ENCODE measurements at regions not wholly inside any gene's neighbourhood (a gene's known extent, or its start where the extent isn't known, plus 50 kb on each side); places are given as distances from the start of the nearest gene placed in this dataset.

DNA sequence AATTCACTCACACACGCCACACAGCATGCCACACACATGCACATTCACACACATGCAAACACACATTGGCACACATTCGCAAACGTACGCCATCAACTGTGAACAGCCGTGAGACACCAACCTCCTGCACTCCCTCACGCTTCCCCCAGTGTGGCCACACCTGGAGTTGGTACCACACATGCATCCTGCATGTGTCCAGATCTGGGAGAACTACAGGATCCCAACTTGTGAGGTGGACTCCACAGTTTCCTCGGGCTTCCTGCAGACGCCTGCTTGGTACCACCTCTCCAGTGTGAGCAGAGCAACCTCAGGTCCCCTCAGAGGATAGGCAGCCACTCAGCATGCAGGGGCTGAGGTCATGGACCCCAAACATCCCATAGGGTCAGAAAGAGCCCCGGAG is 239.0 kb downstream of the EIPR1 start:
- in situ Hi-C loops (cut with MboI; ENCODE audit: low pct_unique_long_range_greater_than_20kb, low sequenced_read_pairs): no loop called here
- DNase-seq: no peak

DNA sequence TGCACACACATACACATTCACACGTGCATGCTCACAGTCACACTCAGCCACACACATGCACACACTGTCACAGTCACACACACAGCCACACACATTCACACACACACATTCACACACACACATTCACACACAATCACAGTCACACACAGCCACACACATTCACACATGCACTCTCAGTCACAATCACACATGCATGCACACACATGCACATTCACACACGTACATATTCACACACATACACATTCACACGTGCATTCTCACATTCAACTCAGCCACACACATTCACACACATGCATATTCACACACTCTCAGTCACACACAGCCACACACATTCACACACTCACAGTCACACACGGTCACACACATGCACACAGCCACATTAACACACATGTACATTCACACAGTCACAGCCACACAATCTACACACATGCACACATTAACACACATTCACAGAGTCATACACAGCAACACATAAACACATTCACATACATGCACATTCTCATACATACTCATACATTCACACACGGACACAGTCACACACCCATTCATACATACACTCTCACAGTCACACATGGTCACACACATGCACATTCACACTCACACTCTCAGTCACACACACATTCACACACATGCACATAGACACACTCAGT is 239.8 kb downstream of the EIPR1 start:
- DNase-seq: no peak
- in situ Hi-C loops (cut with MboI; ENCODE audit: low pct_unique_long_range_greater_than_20kb, low sequenced_read_pairs): no loop called here

DNA sequence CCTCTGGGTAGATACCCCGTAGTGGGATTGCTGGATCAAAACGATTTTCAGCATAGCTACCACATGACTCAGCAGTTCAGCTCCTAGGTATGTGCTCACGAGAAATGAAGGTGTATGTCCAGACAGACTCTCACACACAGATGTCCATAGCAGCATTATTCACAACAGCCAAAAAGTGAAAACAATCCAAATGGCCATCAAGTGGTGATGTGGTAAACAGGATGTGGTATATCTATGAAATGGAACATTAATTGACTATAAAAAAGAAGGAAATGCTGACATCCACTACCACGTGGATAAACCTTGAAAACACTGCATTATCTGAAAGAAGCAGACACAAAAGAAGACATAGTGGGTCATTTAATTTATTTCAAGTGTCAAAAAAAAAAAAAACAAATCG is 241.9 kb downstream of the EIPR1 start:
- DNase-seq: no peak
- in situ Hi-C loops (cut with MboI; ENCODE audit: low pct_unique_long_range_greater_than_20kb, low sequenced_read_pairs): no loop called here

DNA sequence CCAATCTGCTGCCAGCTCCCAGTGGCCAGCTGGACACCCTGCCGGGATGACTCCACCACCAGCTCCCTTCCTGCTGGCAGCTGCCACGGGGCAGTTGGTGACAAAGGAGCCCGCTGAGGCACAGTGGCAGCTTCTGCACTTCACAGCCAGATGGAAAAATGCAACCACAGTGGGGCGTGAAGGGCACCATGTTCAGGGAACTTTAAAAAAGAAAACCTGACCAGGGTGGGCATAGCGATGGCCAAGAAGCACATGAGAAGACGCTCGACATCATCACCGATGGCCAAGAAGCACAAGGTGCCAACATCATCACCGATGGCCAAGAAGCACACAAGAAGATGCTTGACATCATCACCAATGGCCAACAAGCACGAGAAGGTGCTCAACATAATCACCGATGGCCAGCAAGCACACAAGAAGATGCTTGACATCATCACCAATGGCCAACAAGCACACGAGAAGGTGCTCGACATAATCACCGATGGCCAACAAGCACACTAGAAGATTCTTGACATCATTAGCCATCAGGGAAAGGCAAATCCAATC is 243.5 kb downstream of the EIPR1 start:
- DNase-seq: no peak
- in situ Hi-C loops (cut with MboI; ENCODE audit: low pct_unique_long_range_greater_than_20kb, low sequenced_read_pairs): no loop called here

DNA sequence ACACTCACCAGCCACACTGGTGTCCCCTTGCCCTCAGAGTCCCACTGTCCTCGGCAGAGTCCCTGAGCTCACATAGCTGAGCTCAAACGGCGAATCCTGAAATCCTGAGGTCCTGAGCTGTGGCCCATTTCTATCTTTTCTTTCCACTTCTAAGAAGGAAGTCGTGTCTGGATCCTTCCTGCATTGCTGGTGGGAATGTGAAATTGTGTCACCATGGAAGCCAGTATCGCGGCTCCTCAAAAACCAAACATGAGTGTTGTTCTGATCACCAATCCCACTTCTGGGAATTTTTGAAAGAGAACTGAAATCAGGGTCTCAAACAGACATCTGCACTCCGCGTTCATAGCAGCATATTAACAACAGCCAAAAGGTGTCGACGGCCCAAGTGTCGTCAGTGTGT is 244.7 kb downstream of the EIPR1 start:
- no peak for DNase-seq
- in situ Hi-C loops (cut with MboI; ENCODE audit: low pct_unique_long_range_greater_than_20kb, low sequenced_read_pairs): no loop called here

DNA sequence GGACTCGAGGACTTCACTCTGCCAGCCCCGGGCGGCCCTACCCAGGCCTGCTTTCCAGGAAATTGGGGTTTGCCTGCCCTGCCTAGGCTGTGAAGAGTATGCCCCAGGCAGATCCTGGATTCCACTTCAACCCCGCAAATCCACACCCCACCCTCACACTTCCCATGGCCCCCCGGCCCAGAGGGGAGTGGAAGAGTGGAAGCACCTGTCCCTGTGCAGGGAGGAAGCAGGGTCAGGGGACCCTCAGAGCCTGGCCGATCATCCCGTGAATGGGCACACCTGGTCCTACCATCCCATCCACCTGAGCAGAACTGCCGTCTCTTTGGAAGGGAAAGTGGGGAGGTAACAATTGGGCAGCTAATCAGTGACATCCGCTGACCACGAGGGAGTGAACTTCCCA is 245.2 kb downstream of the EIPR1 start:
- DNase-seq: no peak
- in situ Hi-C loops (cut with MboI; ENCODE audit: low pct_unique_long_range_greater_than_20kb, low sequenced_read_pairs): no loop called here

DNA sequence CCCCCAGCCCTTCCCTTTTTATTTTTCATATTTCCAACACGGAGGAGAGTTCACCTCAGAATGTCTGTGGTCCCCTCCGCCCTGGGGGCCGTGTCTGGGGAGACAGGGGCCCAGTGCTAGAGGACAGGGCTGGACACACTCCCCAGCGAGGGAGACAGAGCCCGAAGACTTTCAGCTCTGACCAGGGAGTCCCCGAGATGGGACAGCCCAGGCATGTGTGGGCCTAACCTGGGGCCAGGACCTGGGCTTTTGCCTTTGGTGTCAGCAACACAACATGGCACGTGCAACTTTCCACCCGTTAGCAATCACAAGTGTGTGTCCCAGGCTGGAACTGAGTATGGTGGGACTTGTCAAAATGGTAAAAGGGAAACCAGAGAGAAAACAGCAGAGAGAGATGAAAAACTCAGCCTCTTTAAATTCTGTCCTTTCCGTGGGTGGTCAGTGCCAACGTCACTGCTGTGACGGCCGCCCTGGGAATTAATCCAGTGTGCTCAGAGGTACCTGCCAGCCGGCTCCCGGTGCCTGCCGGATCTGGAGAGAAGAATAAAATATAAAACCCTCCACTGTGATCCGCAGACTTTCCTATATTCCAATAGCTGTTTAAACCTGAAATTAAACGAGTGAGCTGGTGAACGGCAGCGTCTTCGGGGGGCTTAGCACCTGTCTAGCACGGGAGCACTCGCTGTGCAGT is 245.8 kb downstream of the EIPR1 start:
- in situ Hi-C loops (cut with MboI; ENCODE audit: low pct_unique_long_range_greater_than_20kb, low sequenced_read_pairs): no loop called here
- DNase-seq: no peak

DNA sequence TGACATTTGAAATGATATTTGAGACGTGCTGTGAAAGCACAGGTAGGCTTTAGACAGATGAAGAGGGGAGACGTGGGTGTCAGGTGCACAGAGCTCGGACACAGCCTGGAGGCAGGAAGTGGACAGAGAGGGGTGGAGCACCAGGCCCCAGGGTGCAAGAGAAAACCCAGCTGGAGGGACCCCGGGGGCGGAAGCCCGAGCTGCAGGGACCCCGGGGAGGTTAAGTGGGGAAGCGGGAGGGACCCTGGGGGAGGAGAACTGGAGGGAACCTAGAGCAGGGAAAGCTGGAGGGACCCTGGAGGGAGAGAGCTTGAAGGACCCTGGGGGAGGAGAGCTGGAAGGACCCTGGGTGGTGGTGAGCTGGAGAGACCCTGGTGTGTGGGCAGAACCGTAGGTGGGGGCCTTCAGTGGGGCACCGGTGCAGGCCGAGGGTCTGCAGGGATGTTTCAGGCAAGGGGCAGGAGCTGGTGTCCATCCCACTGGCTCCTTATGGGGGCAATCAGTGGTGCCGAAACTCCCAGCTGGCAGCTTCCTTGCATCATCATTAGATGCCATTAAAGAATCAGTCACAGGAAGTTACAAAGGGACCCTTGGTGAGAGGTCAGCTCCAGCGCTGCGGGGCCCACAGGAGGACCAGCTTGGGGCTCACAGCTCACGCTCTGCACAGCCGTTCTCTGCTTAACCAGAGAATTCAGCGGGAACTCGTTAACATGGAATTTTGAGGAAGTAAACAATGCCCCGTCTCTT is 246.6 kb downstream of the EIPR1 start:
- peak; percentile 45 for DNase-seq
- in situ Hi-C loops (cut with MboI; ENCODE audit: low pct_unique_long_range_greater_than_20kb, low sequenced_read_pairs): no loop called here

DNA sequence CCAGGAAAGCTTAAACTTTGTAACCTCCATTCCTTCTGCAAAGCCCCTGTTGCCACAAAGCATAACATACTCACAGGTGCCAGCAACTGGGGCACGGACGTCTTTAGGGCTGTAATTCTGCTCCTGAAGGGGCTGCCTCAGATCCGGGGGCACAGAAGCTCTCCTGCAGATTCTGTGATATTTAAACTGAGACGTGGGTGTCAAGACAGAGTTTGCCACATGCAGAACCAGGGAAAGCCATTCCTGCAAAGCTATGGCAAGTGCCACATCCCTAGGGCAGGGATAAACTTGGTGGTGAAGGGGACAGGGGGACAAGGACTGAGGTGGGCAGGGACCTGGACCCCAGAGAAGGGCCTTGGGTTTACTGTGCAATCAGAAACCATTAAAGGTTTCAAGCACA is 247.2 kb downstream of the EIPR1 start:
- no peak for DNase-seq
- in situ Hi-C loops (cut with MboI; ENCODE audit: low pct_unique_long_range_greater_than_20kb, low sequenced_read_pairs): no loop called here

DNA sequence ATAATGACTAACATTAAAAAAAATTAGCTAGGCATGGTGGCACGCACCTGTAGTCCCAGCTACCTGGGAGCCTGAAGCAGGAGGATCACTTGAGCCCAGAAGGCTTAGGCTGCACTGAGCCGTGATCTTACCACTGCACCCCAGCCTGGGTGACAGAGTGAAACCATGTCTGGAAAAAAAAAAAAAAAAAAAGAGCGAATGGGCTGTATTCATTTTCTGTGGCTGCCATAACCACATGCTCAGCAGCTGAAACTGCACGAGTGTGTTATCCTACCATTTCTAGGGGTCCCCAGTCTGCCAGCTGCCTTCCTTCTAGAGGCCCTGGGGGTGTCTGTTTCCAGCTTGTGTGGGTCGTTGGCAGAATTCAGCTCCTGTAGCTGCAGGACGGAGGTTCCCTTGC is 247.8 kb downstream of the EIPR1 start:
- in situ Hi-C loops (cut with MboI; ENCODE audit: low pct_unique_long_range_greater_than_20kb, low sequenced_read_pairs): no loop called here
- no peak for DNase-seq

DNA sequence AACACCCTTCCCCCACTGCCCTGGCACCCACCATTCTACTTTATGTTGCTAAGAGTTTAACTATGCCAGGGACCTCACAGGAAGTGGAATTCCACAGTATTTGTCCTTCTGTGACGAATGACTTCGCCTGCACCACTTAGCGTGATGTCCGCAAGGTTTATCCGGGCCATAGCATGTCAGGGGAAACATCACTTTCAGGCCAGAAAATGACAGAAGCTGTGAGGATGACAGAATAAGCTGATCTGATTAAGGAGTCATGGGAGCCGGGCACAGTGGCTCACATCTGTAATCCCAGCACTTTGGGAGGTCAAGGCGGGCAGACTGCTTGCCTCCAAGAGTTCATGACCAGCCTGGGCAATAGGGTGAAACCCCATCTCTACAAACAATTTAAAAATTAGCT is 248.8 kb downstream of the EIPR1 start:
- in situ Hi-C loops (cut with MboI; ENCODE audit: low pct_unique_long_range_greater_than_20kb, low sequenced_read_pairs): no loop called here

DNA sequence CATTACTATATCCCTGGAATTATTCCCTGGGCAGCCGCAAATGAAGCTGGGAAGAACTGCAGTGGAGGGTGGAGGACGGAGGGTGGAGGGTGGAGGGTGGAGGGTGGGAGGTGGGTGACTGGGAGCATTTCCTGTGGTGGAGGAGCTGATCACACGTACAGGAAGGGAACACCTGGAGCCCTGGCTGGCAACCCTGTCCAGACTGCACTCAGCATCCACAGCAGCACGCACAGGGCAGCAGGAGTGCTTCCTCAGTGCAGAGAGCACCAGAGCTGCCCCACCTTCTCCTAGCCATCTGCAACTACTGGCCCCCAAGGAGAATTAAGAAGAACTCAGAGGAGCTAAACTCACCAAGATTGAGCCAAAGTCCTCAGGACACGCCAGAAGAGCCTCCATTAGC is 249.9 kb downstream of the EIPR1 start:
- in situ Hi-C loops (cut with MboI; ENCODE audit: low pct_unique_long_range_greater_than_20kb, low sequenced_read_pairs): no loop called here

More for the DNA sequence above, 248.8 kb downstream of the EIPR1 start:
- DNase-seq: no peak

DNA sequence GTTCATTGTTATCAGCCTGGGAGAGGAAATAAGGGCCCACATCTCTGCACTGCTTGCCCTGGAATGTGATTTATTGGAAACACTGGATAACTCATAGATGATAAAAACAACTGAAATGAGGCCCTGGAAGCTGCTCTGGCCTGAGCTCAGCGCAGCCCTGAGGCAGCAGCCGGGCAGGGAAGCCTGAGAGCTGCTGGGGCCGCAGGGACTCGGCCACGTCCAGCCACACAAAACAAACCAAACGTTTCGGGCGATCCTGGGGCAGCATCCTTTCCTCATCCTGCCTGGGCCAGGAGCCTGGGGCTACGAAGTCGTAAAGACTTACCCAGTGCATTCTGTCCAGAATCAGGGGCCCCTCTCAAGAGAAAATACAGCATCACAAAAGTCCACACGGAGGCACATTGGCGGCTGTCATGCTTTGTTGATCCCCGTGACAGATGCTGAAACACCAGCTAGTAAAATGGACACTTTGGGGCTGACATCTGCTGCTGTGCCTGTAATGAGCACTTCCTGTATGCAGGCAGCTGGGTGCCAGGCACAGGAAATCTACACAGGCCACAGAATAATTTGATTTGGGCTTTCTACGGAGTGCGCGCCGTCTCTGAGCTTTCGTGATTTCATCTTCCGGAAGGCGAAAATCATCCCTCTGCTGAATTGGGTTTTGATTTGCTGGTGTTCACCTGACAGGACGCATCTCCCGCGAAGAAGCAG is 250.6 kb downstream of the EIPR1 start:
- in situ Hi-C loops (cut with MboI; ENCODE audit: low pct_unique_long_range_greater_than_20kb, low sequenced_read_pairs): no loop called here

More for the DNA sequence above, 249.9 kb downstream of the EIPR1 start:
- DNase-seq: no peak

DNA sequence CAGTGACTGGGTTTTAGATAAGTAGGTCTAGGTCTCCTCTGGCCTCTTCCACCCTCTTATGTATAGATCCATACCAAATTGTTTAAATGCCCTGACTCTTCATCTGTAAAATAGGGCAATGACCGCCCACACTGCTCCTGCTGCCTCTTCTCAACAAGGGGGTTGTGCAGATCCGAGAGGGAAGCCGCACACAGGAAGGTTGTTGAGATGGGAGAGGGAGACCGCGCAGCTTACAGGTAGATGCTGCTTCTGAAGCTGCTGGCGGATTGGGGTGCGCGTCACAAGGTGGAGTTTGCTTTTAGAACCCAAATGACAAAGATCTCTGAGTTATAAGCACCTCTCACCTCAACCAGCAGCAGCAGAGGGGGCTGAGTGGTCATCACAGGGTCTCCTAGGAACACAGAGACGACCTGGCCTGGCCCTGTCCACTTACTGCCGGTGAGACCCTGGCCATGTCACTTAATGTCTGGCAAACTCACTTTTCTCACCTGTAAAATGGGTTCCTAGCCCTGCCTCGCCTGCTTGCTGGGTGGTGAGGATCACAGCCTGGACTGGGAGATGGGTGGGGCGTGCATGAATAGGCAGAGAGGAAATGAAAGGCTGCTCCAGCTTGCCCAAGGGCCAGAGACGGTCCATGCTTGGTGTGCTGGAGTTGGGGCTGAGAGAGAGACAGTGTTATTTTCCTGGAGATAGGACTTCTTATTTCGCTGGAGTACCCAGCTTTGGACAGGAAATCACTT is 251.3 kb downstream of the EIPR1 start:
- in situ Hi-C loops (cut with MboI; ENCODE audit: low pct_unique_long_range_greater_than_20kb, low sequenced_read_pairs): no loop called here
- DNase-seq: no peak

More for the DNA sequence above, 250.6 kb downstream of the EIPR1 start:
- DNase-seq: no peak

DNA sequence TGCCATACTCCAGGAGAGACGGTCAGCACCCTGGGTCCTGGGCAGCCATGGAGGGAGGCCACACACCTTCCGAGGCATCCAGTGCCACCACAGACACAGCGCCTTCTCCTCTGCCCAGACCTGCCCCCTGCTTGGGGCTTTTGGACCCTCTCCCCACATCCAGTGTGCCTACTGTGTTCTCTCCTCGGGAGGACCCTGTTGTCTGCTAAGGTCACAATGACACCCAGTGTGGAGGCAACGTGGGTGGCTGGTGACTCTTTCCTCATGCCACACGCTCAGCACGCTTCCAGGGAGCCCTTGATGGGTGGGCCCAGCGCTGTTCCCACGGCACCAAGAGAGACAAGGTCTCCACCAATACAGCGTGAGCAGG is 251.9 kb downstream of the EIPR1 start:
- DNase-seq: no peak
- in situ Hi-C loops (cut with MboI; ENCODE audit: low pct_unique_long_range_greater_than_20kb, low sequenced_read_pairs): no loop called here

DNA sequence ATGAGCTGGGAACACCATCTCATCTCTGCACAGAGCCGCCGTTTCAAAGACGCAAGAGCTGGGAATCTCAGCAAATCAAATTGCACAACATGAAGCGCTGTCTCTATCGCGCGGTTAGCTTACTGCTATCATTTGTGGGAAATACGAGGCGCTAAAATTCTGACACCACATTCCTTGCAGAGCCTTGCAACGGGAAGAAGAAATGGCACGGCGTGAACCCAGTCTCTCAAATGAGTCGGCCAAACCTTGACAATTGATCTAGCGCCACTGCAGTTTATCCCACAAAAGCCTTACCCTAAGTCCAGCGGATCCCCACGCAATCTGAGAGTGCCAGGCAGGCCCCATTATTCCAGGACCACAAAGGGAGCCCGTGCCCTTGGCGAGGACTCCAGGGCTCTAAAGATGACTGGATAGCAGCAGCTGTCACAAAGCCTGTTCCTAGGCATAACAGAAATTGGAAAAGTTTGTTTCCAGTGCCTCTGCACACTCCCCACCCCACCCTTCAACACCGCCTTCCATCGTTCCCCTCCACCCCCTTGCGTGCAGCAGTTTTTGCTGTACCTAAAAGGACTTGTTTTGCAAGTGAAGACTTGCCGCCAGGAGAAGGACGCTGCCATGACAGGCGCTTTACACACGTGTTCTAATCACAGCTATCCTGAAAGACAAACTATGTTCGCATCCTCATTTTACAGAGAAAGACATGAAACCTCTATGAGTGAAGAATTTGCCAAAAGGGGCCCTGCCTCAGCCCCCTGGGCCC is 252.4 kb downstream of the EIPR1 start:
- DNase-seq: no peak
- in situ Hi-C loops (cut with MboI; ENCODE audit: low pct_unique_long_range_greater_than_20kb, low sequenced_read_pairs): no loop called here

DNA sequence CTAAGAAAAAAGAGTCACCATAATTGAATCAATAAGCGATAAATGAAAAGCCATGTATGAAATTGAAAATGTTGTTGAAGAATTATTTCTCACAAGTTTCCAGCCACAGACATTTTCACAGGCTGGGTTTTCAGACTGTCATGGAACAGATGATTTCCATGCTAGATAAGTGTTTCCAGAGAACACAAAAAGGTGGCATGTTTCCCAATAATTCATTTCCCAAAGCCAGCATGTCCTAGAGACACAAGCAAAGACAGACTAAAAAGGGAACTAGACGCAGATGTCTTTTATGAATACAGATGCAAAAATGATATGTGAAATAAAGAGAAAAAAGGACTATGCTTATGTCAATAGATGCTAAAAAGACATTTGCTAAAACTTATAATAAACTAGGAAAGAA is 255.1 kb downstream of the EIPR1 start:
- in situ Hi-C loops (cut with MboI; ENCODE audit: low pct_unique_long_range_greater_than_20kb, low sequenced_read_pairs): no loop called here
- DNase-seq: no peak

DNA sequence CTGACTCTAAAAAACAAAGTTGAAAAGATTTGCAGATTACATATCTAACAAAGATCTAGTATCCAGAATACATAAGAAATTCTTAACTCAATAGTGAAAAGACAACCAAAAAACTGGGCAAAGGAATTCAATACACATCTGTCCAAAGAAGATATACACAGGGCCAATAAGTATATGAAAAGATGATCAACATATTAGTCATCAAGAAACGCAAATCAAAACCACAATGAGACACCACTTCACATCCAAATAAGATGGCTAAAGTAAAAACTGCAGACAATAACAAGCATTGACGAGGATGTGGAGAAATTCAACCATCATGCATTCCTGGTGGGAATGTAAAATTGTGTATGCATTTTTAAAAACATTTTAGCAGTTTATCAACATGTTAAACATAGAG is 256.0 kb downstream of the EIPR1 start:
- DNase-seq: no peak
- in situ Hi-C loops (cut with MboI; ENCODE audit: low pct_unique_long_range_greater_than_20kb, low sequenced_read_pairs): no loop called here
